ENCODE measurements at regions not wholly inside any gene's neighbourhood (a gene's known extent, or its start where the extent isn't known, plus 50 kb on each side); places are given as distances from the start of the nearest gene placed in this dataset.

- no peak for ATAC-seq
Observed at GRCh38 chr3:86711634-86712033, 279.3 kb downstream of the VGLL3 start.

DNA sequence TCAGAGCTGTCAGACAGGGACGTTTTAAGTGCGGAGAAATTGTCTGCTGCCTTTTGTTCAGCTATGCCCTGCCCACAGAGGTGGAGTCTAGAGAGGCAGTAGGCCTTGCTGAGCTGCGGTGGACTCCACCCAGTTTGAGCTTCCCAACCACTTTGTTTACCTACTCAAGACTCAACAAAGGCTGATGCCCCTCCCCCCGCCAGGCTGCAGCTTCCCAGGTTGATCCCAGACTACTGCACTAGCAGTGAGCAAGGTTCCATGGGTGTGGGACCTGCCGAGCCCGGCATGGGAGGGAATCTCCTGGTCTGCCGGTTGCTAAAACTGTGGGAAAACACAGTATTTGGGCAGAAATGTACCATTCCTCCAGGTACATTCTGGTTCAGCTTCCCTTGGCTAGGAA, 282.1 kb downstream of the VGLL3 start:
- no peak for ATAC-seq

DNA sequence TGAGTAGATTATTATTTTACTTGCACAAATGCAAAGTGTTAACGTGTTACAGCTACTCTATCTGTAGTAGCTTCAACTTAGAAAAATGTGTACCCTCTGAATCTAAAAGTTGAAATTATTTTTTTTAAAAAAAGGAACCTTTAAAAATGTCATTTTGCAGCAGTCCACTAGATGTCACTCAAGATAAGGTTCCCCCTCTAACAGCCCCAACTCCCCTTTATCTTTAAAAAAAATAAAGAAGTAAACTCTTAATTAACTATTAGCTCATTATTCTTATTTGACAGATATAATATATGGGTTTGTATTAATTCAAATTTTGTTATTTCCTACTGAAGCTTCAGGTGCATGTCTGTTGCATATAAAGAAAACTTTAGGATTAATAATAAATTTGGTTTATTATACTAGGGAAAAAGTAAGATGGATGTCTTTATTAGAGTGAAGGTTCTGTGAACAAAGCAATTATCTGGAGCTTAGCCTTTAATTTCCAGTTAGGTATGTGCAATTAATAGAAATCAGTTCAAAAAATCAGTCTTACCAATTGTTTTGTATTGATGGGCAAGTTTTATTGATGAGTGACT, 288.5 kb downstream of the VGLL3 start:
- no peak for ATAC-seq

DNA sequence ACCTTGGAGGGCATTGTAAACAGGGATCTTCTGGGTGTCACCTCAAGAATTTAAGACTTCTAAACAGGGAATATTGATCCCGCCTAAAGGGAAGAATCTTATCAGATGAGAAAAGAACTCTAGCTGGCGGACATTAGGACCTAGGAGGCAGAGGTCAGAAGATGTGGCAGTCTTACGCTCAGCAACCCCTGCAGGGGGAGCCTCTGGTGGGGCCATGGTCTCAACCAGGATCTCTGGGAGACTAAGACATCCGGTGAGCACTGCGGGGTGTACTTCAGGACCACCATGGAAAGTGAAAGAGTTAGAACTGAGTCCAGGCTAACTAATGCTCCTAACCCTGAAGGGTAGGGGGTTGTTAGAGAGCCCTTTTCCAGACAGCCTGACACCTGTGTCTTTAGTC, 295.2 kb downstream of the VGLL3 start:
- ATAC-seq: no peak

DNA sequence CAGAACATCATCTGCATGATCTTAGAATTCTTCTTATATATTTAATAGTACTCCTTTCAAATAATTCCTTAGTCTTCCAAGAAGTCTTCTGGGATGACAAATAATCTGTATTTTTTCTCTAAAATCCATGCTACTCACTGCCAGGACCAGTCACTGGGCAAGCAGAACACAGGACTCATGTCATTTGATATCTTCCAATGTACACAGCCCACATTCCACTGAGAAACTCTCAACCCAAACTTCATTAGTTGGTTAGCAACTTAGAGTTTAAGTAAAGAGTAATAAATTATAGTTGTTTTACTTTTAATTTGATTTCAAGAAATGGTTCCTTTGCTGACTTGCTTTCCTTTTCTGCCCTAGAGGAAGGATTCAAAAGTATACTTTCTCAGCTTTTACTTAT, 317.0 kb downstream of the VGLL3 start:
- no peak for ATAC-seq

- no peak for ATAC-seq
Observed at GRCh38 chr3:86661817-86662216, 329.1 kb downstream of the VGLL3 start.

DNA sequence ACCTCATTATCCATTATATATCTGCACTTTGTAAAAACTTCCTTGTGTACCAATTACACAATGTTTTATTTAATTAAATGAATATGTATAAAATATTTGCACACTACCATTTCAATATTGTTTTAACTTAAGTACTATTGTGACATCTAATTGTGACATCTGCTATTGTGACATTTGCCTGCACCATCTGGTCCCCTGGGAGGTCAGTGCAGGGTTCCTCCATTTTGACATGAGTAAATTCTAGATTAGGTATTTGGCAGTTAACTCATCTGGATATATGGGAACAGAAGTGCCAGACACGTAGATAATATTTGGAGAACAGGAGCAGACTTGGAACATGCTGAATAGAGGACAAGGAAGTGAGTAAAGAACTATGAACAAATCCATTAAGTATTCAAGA, 332.1 kb downstream of the VGLL3 start:
- no peak for ATAC-seq

DNA sequence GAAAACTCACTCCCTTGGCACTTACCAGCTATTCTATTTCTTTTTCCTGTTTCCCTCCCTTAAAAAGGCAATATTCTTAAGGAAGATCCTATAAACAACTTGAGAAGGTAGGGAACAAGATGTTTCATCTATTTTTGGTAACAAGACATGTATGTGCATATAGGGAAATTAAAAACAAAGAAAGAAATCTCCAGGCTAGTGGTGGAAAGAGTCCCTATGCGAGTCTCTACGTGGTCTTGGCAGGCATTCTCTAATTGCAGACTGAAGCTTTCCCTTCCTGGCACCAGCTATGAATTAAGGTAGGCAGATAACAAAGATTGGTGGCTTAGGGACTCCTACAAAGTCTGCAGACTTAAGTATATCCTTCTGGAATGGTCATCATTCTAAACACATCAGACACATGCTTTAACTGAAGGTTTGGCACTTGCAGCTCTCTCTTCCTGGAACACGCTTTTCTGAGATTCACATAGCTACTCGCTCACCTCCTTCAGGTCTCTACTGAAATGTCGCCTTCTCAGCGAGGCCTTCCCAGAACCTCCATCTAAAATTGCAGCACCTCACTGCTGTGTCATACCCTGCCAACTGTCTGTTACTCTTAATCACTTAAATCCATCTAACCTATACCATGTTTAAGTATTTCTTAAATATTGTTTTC, 336.0 kb downstream of the VGLL3 start:
- no peak for ATAC-seq

- no peak for ATAC-seq
Observed at GRCh38 chr3:86653661-86654205, 337.2 kb downstream of the VGLL3 start.

GRCh38 chr3:86648087-86648486, 342.9 kb downstream of the VGLL3 start:
- ATAC-seq: no peak

- ATAC-seq: no peak
Observed at GRCh38 chr3:86645756-86646155, 345.2 kb downstream of the VGLL3 start.

GRCh38 chr3:86634361-86634760, 356.6 kb downstream of the VGLL3 start:
- no peak for ATAC-seq

DNA sequence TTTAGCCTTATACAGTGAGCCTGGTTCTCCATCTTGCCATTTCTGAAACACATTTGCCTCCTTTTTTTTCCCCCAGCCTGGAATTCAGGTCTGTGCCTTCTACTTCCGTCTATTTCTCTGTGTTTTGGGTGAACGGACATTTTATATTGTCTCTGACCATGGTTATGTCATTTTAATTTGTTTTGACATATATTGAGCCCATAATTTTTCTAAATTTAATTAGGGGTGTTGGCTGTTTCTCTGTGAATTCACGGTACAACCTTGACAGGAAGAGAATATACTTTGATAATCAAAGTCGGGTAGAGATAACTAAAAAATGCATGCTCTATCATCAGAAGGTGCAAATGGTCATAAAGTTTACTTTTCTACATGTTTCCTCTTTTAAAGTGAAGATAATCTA, 361.4 kb downstream of the VGLL3 start:
- ATAC-seq: no peak

- ATAC-seq: no peak
Observed at GRCh38 chr3:86624192-86624591, 366.8 kb downstream of the VGLL3 start.

DNA sequence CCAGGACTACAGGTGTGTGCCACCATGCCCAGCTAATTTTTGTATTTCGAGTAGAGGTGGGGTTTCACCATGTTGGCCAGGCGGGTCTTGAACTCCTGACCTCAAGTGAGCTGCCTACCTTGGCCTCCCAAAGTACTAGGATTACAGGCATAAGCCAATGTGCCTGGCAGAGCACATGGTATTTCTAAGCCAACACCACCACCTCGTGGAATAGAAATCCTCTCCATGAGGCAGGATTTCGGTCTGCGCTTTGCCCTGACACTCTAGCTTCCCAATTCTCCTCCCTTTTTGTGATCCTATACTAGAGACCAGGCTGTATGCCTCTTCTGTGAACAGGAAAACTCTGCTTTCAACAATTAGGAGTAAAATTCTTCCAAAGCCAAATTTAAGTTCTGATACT, 372.2 kb downstream of the VGLL3 start:
- no peak for ATAC-seq

DNA sequence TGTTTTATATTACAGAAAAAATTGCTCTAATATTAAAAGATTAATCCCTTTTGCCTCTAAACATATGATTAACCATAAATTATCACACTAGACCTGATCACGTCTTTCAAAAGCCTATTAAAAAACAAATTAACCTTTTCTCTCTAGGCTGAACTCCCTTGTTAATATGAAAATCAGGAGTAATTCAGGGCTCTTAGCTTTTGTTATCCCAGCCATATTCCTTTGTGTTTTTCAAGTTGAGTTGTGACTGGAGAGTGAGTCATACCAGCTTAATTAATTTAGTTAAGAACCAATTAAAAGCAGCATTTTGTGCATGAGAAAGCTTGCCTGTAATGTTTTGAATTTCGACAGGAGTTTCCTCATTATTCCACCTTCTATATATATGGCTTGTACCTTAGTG, 385.8 kb downstream of the VGLL3 start:
- ATAC-seq: no peak

- no peak for ATAC-seq
Observed at GRCh38 chr3:86595696-86596095, 395.3 kb downstream of the VGLL3 start.

- ATAC-seq: no peak
Observed at GRCh38 chr3:86594838-86595237, 396.1 kb downstream of the VGLL3 start.

DNA sequence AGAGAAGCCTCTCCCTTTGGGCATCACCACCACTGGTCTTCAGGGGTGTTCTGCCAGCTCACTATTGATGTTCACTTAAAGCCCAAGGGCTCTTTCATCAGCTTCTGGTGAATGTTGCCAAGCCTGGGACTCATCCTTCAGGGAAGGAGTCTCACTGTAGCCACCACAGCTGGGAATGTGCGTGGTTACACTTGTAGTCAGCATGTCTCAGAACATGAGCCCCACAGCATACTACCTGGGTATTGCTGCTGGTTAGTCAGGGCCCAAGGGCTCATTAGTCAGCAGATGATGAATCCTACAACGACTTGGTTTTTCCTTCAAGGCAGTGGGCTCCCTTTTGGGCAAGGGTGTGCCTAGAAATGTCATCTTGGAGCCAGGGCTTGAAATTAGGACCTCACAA, 412.9 kb downstream of the VGLL3 start:
- no peak for ATAC-seq

GRCh38 chr3:86563400-86563970, 427.5 kb downstream of the VGLL3 start:
- no peak for ATAC-seq

- ATAC-seq: no peak
Observed at GRCh38 chr3:86562090-86562489, 428.9 kb downstream of the VGLL3 start.

DNA sequence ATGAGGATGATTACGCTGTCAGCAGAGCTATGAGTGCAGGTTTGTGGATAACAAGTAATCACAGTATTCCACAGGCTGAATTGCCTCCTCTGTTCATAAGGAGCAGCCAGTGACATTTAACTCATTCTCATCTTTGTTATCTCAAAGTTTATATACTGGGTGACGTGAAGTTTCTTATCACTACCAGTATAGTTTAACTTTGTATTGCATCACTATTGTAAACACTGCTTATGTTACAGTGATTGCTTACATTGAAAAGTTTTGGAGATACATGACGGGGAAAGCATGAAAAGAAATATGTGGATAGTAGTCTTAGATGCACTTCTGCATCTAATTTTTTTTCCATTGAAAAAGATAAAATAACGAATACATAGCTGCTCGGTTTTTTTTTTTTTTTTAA, 429.7 kb downstream of the VGLL3 start:
- ATAC-seq: no peak

GRCh38 chr3:86554383-86554782, 436.6 kb downstream of the VGLL3 start:
- no peak for ATAC-seq

GRCh38 chr3:86547692-86548091, 443.3 kb downstream of the VGLL3 start:
- ATAC-seq: no peak

DNA sequence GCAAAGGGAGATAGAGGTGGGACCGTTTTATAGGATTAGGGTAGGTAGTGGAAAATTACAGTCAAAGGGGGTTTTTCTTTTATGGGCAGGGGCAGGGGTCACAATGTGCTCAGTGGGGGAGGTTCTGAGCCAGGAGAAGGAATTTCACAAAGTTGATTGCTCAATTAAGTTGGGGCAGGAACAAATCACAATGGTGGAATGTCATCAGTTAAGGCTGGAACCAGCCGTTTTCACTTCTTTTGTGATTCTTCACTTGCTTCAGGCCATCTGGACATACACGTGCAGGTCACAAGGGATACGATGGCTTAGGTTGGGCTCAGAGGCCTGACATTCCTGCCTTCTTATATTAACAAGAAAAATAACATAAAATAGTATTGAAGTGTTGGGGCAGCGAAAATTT, 453.8 kb downstream of the VGLL3 start:
- ATAC-seq: no peak
